ENCODE measurements at regions not wholly inside any gene's neighbourhood (a gene's known extent, or its start where the extent isn't known, plus 50 kb on each side); places are given as distances from the start of the nearest gene placed in this dataset.

DNA sequence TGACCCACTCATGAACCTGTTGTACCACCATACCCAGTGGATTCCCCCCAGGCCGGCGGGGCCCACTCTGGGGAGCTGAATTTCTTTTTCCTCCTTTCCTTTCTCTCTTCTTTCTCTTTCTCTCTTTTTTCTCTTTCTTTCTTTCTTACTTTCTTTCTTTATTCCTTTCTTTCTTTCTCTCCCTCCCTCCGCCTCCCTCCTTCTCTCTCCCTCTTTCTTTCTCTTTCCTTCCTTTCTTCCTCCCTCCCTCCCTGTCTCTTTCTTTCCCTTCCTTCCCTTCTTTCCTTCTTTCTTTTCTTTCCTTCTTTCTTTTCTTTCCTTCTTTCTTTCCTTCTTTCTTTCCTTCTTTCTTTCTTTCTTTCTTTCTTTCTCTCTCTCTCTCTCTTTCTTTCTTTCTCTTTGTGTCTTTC lies 327.7 kb downstream of the ZNF536 start:
- Mint-ChIP-seq H3K4me3 (no peak overlapping the region), H3K27me3 (ENCODE audit: insufficient read depth, low read depth) (peaks cover 2% of the 10 kb centered on the region), H3K4me1 (peaks cover 3% of the 10 kb centered on the region), H3K27ac (no peak overlapping the region), H3K9me3 (no peaks in the 10 kb centered on the region), H3K36me3 (no peaks in the 10 kb centered on the region)
- Histone ChIP-seq H3K4me1 (no peaks in the 10 kb centered on the region), H3F3A (ENCODE audit: low read depth) (no peaks in the 10 kb centered on the region), H3K9ac (no peak overlapping the region), H2AFZ (replicated peaks) (no peak overlapping the region), H3K27ac (no peak overlapping the region), H3K27me3 (no peaks in the 10 kb centered on the region), H3K79me2 (ENCODE audit: low read depth) (no peaks in the 10 kb centered on the region), H3K4me2 (no peak overlapping the region), H3K36me3 (no peaks in the 10 kb centered on the region), H3K4me3 (no peak overlapping the region), H4K20me1 (ENCODE audit: low read depth) (no peaks in the 10 kb centered on the region), H3K9me3 (ENCODE audit: low read depth) (no peaks in the 10 kb centered on the region)
- TF ChIP-seq EZH2 (IDR thresholded peaks at IDR 0.05) (no peak), EZH2phosphoT487 (IDR thresholded peaks at IDR 0.05) (no peak), CTCF (IDR thresholded peaks at IDR 0.05) (no peak)
- no peak for DNase-seq (ENCODE audit: low spot score)

- Histone ChIP-seq H4K20me1 (ENCODE audit: low read depth) (no peaks in the 10 kb centered on the region), H3K27ac (no peak overlapping the region), H3K4me3 (no peak overlapping the region), H3K27me3 (peaks cover 6% of the 10 kb centered on the region), H3K4me2 (peak overlapping the region; percentile 29), H3K9ac (no peak overlapping the region), H3K36me3 (no peaks in the 10 kb centered on the region), H3K79me2 (ENCODE audit: low read depth) (no peaks in the 10 kb centered on the region), H2AFZ (replicated peaks) (peak overlapping the region; percentile 58), H3K9me3 (ENCODE audit: low read depth) (no peaks in the 10 kb centered on the region), H3K4me1 (peaks cover 15% of the 10 kb centered on the region), H3F3A (ENCODE audit: low read depth) (no peaks in the 10 kb centered on the region)
- TF ChIP-seq CTCF (IDR thresholded peaks at IDR 0.05) (peak; percentile 67), EZH2 (IDR thresholded peaks at IDR 0.05) (no peak), EZH2phosphoT487 (IDR thresholded peaks at IDR 0.05) (no peak)
- H3K36me3 Mint-ChIP-seq = no peaks in the 10 kb centered on the region
- no peaks in the 10 kb centered on the region for H3K9me3 Mint-ChIP-seq
- H3K27ac Mint-ChIP-seq = no peak overlapping the region
- DNase-seq (ENCODE audit: low spot score) = peak; percentile 75
- no peak overlapping the region for H3K4me3 Mint-ChIP-seq
- peaks cover 5% of the 10 kb centered on the region for H3K27me3 Mint-ChIP-seq (ENCODE audit: insufficient read depth, low read depth)
- H3K4me1 Mint-ChIP-seq = peaks cover 27% of the 10 kb centered on the region
Observed at GRCh38 chr19:30696514-30696913, 324.3 kb downstream of the ZNF536 start.

DNA sequence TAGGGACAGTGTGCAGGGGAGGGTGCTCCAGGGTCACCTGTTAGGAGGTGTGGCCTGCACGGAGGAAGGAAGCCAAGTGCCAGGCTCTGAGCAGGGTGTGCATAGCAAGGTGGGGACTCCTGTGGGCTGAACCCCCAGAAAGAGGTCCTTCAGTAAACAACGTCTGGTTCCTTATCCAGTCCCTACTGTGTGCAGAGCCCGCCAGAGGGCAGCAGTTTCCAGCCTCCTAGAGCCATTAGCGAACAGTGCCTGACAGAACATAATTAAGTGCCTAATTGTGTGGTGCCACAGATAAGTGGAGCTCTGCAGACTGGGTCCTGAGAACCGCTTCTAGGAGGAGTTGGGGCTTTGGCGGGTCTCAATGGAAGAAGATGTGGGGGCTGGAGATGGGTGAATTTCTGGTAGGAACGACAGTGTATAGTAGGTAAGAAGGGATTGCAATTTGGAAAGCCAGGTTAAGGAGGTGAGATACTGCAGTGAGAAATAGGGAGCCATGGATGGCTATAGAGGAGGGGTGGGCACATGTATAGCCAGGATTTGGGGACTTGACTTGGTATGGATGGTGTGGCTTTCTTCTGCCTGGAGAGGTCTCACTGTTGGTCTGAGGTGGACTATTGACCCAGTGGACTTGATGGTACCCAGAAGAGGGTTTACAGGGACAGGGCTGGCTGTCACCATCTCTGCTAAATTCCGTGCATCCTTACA lies 323.1 kb downstream of the ZNF536 start:
- Mint-ChIP-seq H3K27me3 (ENCODE audit: insufficient read depth, low read depth) (peaks cover 9% of the 10 kb centered on the region), H3K27ac (no peak overlapping the region), H3K4me1 (peaks cover 39% of the 10 kb centered on the region), H3K4me3 (no peak overlapping the region), H3K36me3 (no peaks in the 10 kb centered on the region), H3K9me3 (no peaks in the 10 kb centered on the region)
- TF ChIP-seq CTCF (IDR thresholded peaks at IDR 0.05) (peak; percentile 68), EZH2 (IDR thresholded peaks at IDR 0.05) (no peak)
- H3K4me1 ChIP-seq = peaks cover 24% of the 10 kb centered on the region
- H3K4me3 ChIP-seq = no peak overlapping the region
- H3K79me2 ChIP-seq (ENCODE audit: low read depth) = no peaks in the 10 kb centered on the region
- peak; percentile 71 for DNase-seq (ENCODE audit: low spot score)
- H3K4me2 ChIP-seq = no peak overlapping the region
- no peak overlapping the region for H3K9ac ChIP-seq
- H3K36me3 ChIP-seq = no peaks in the 10 kb centered on the region
- H3F3A ChIP-seq (ENCODE audit: low read depth) = no peaks in the 10 kb centered on the region
- no peaks in the 10 kb centered on the region for H4K20me1 ChIP-seq (ENCODE audit: low read depth)
- no peak overlapping the region for H2AFZ ChIP-seq (replicated peaks)
- no peak overlapping the region for H3K27ac ChIP-seq
- no peaks in the 10 kb centered on the region for H3K9me3 ChIP-seq (ENCODE audit: low read depth)
- peaks cover 10% of the 10 kb centered on the region for H3K27me3 ChIP-seq

Data from neural progenitor cell (in vitro differentiated cells).